ENCODE measurements at regions not wholly inside any gene's neighbourhood (a gene's known extent, or its start where the extent isn't known, plus 50 kb on each side); places are given as distances from the start of the nearest gene placed in this dataset.
A peak's percentile ranks its signal among the peaks of the same experiment; 100 is the strongest.

DNA sequence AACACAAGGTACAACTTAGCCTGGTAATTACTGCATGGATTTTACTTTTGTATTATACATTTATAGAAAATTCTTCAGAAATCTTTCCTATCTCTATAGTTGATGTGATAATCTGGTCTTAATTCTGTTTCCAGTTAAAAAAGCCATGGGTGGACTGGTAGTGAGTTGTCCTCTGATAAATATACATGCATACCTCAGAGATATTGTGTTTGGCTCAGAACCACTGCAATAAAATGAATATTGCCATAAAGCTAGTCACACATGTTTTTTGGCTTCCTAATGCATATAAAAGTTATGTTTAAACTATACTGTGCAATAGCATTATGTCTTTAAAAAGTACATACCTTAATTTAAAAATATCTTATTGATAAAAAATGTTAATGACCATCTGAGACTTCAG, 708.6 kb upstream of the MARCKS start:
- no peak for DNase-seq (ENCODE audit: low read depth)

DNA sequence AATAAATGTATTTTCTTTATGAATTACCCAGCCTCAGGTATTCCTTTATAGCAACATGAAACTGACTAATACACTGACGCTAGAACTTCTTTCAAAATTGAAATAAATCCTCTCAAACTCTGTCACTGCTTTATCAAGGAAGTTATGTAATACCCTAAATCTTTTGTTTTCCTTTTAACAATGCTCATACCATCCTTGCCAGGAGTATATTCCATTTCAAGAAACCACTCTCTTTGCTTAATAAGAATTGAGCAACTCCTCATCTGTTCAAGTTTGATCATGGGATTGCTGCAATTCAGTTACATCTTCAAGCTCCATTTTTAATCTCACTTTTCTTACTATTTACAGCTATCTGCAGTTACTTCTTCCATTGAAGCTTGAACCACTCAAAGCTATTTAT, 707.6 kb upstream of the MARCKS start:
- DNase-seq (ENCODE audit: low read depth) = no peak

DNA sequence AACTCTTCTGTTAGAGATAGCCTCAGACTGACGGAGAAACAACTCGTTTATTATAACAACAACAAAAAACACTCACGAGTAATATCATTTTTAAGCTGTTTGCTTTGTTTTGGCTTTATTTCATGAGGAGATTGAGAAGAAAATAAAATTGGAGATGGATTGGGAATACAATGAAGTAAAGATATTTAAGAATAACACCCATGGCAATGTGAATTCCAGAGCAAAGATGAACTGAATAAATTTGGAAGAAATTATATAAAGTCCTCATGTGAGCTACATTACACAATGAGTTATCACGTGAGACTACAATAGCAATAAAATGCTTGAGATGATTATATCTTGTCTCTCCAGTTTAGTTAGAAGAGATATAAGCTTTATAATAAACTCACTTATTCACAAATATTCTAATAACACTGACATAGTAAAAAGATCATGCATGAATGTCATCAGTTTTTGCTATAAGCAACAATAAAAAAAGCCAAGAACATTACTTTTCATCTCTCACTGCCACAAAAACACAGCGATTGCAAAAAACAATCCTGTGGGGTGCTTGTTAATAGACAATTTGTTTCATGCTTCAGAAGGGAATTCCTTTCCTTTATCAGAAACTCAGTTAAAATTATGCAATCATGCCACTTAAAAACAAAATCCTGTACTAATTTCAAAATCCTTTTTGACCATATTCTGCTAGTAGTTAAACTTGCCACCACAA, 696.7 kb upstream of the MARCKS start:
- DNase-seq (ENCODE audit: low read depth) = no peak

DNA sequence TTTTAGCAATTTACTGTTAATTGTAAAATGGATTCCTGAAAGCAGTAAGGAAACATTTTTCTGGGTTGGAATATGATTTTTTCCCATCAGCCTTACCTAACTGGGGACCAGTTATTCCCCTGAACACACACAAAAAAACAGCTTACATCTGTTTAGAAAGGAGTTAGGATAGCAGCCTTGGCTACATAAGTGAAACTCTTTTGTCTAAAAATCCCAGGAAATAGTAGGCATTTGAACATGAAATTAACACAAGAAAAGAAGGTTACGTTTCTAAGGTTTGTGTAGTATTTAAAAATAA, 696.2 kb upstream of the MARCKS start:
- DNase-seq (ENCODE audit: low read depth) = no peak

DNA sequence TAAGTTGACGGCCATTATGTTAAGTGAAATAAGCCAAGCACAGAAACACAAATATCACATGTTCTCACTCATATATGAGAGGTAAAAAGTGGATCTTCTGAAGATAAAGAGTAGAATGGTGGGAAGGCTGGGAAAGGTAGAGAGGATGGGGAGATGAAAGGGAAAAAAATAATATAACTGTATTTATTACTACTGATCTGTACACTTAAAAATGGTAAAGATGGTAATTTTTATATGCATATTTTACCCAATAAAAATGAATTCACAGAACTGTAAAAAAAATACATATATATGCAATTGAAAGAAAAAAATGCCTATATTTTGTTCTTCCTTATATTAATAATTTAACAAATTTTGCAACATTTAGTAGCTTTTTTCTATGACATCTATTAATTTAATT, 694.4 kb upstream of the MARCKS start:
- DNase-seq (ENCODE audit: low read depth) = no peak

DNA sequence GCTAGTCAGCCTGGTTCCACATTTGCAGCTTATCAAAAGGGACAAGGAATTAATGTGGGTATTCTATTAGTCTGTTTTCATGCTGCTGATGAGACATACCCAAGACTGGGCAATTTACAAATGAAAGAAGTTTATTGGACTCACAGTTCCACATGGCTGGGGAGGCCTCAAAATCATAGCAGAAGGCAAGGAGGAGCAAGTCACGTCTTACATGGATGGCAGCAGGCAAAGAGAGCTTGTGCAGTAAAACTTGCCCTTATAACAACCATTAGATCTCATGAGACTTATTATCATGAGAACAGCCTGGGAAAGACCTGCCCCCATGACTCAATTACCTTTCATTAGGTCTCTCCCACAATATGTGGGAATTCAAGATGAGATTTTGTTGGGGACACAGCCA, 689.1 kb upstream of the MARCKS start:
- DNase-seq (ENCODE audit: low read depth) = no peak

DNA sequence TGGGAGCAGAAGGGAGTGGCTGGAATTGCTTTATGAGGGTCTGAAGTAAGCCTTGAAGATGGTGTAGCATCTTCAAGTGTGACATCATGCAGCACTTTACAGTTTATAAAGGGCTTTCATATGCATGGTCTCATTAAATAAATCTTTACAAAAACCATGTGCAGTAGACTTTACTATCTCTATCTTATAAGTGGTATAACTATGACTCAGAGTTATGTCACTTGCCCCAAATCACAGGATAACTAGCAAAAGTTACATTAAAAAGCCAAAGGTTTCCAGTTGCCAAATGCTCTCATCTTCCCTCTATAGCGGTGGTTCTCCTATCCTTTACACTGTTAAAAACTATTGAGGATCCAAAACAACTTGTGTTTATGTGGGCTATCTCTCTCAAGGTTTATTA, 687.7 kb upstream of the MARCKS start:
- DNase-seq (ENCODE audit: low read depth) = no peak

DNA sequence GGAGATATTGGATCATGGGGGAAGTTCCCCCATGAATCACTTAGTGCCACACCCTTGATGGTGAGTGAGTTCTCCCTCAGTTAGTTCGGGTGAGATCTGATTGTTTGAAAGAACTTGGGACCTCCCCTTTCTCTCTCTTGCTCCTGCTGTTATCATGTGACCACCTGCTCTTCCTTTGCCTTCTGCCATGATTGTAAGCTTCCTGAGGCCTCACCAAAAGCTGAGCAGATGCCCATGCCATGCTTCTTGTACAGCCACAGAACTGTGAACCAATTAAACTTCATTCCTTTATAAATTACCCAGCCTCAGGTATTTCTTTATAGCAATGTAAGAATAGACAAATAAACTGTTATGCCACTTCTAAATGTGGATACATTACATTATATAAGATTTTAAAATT, 686.7 kb upstream of the MARCKS start:
- DNase-seq (ENCODE audit: low read depth) = no peak

DNA sequence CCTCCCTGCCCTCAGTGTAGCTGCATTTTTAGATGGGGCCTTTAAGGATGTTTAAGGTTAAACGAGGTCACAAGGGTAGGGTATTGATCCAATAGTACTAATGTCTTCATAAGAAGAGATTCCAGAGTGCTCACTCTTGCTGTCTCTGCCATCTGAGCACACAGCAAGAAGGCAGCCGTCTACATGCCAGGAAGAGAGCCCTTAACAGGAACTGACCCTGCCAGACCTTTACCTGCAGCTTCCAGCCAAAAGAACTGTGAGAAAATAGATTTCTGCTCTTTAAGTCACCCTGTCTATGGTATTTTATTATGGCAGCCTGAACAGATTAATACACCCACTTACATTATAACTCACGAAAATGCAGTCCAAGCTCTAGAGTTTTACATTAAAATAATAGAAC, 685.3 kb upstream of the MARCKS start:
- DNase-seq (ENCODE audit: low read depth) = no peak

DNA sequence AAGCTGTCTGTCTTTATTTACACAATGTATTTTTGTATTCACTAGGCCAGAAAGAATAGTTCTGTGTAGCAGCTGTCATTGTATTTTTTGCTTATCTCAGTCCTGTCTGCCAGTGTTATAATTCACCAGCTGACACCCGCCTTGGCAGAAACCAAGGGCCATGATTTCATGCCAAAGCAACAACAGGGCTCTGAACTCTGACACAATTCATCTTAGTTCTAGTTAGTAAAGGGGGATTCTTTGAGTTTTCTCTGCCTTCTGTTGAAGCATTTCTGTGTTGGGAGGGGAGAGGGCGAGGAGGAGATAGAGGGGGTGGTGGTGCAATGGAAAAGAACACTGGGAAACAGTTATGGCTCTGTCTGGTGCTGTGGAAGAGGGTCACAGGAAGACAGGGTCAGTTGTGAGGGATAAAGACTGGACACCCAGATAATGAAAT, 684.6 kb upstream of the MARCKS start:
- DNase-seq (ENCODE audit: low read depth) = no peak

DNA sequence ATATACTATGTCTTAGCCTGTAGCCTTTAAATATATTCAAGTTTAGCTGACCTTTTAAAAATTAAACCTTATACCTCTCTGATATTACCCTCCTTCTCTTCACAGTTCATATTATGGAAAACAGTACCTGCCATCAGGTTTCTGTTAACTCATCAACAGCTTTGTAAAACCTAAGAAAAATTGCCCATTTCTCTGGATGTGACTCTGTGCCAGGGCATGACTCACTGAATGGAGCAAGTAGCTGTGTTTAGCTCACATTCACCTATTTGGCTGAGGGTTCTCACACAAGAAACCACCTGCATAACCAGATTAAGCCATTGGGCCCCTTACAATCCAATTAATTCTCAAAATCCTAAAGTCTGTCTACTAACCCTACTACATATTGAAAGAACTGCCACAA, 678.8 kb upstream of the MARCKS start:
- no peak for DNase-seq (ENCODE audit: low read depth)

DNA sequence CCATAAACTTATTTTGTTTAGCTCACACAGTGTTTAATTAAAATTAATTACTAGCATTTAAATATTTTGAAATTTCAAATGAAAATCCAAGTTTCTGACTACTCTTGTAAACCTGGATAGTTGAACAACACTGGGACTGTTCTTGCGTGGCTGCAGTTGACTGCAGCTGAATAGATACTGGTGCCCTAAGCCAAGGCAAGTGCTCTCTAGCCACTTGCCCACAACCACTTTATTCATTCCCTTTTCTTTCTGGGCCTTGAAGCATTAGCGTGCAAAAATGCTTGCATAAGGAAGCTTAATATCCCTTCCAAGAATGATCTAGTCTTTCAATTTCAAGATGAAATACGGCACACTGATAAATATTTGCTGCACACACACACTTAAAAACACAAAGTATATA, 676.0 kb upstream of the MARCKS start:
- no peak for DNase-seq (ENCODE audit: low read depth)

DNA sequence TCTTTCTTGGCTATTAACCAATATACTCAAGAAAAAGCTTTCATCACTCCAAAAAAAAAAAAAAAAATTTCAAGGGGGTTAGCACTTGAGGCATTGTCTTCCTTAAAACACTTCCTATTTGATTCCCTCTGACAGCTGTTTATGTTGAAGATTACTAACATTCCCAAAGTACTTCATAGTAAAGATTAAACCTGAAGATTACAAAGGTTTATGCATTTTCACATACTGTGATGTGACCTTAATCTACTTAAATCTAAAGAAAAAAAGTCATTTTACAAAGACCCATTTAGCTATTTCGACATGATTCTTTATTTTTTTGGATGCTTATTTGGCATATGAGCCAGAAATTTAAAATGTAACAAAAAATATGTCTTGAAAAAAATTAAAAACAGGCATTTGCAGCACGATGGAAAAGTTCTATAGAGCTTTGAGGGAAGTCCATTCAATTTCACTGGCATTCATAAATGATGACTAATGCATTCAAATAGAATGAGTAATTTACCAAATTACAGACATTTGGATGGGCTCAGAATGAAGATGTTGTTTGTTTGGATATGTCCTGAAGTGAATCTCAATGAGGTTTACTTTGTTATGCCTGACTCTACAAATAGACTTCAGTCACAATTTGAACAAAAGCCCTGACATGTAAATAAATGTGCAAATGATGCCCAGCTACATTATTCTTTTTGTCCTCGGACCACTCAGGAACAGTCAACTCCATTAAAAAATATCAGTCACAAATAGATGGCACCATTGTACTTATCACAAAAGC, 674.6 kb upstream of the MARCKS start:
- DNase-seq (ENCODE audit: low read depth) = peak; percentile 61

DNA sequence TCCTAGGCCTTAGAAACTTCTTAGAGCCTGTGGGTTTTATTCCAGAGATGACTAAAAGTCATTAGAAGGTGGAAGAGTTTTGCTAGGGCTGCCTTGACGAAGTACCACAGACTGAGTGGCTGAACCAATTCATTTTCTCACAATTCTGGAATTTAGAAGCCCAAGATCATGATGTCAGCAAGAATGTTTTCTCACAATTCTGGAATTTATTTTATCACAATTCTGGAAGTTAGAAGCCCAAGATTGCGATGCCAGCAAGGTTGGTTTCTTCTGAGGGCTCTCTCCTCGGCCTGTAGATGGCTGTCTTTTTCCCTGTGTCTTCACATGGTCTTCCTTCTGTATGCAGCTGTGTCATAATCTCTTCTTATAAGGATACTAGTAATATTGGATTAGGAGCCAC, 672.9 kb upstream of the MARCKS start:
- DNase-seq (ENCODE audit: low read depth) = peak; percentile 85

DNA sequence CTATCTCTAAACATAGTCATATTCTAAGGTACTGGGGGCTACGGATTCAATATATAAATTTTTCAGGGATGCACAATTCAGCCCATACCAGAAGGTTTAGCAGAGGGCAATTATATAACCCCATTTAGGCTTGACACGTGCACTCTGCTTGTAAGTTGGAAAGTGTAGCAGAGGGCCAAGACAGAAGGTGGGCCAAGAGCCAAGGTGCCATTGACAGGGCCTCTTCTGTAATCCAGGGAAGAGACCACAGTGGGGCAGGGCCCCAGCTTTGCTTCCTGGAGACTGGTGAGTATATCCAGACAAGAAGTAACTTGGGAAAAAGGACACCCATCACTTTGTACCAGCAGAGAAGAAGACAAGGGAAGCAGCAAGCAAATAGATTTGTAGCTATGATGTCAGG, 672.4 kb upstream of the MARCKS start:
- no peak for DNase-seq (ENCODE audit: low read depth)

DNA sequence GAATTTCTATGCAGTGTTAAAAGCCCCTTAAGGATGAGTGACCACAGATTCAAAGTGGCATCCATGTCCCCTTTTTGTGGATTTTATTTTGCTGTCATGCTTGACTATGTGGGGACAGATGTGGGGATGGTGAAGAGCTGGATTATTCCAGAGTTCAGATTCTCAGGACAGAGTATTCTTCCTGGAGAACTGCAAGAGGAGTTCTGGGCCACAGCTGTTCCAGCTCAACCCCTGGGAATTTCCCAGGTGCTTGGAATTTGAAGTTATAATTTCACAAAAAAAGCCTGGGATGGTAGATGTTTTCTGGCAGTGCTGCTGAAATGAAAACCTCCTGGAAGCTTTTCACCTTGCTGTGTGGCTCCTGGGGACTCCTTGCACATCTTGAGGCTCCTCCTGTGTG, 671.8 kb upstream of the MARCKS start:
- DNase-seq (ENCODE audit: low read depth) = no peak

DNA sequence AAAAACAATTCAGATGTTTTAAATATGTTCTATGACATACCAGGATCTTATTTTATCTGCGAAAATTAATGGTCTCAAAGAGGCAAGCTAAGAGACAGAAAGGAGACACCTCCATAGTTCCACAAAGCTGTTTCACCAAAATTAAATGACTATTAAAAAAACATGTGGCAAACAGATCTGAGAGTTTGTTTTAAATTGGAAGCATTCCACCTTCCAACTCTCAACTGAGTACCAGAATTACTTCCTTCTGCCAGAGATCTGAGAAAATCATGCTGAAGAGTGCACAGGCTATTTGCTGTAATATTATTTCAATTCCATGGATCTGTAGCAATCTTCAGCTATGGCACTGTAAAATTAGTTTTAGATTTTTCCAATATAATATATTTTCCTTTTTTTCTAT, 669.5 kb upstream of the MARCKS start:
- no peak for DNase-seq (ENCODE audit: low read depth)

DNA sequence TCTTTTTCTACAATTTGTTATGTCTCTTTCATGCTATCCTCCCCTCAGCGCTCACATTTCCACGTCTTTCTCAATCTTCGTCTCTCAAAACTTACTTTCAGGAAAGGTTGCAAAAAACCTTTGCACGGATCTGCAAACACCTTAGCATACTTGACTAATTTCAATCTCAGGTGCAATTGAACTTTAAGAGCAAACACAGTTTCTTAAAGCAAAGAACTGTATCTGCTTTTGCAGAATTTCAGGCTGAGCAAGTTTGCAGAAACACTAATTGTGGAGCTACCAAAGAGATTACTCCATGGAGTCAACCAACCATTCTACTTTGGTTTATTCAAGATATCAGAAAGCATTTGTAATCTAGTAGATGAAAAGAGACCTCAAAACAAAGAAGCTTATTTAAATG, 668.2 kb upstream of the MARCKS start:
- DNase-seq (ENCODE audit: low read depth) = no peak

DNA sequence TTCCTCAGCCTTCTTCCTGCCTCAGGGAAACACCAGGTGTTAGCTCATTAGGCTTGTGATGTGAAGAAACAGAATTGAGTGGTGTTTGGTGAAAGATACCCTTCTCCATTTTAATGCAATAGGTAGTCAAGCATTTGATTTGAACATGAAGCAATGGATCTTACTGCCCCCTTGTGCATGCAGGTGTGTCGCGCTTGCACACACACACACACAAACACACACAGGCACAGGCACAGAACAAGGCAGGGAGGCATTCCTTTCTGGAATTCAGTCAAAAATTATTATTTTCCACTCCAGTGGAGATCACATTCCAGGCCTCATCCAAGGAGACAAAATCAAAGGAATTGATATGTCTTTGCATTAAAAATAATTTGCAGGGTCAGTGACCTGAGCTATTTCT, 667.0 kb upstream of the MARCKS start:
- DNase-seq (ENCODE audit: low read depth) = no peak

DNA sequence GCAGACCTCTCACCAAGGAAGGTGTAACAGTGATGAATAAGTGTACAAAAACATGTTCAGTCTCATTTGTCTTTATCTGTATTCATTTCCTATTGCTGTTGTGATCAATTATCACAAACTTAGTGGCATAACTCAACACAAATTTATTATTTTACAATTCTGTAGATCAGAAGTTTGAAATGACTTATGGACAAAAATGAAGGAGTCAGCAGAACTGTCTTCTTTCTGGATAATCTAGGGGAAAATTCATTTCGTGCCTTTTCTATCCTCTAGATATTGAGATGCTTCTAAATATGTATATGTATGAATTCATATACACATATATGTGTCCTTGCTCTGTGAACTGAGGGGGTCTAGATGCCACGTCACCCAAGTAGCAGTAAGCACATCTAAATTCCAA, 663.1 kb upstream of the MARCKS start:
- DNase-seq (ENCODE audit: low read depth) = no peak

DNA sequence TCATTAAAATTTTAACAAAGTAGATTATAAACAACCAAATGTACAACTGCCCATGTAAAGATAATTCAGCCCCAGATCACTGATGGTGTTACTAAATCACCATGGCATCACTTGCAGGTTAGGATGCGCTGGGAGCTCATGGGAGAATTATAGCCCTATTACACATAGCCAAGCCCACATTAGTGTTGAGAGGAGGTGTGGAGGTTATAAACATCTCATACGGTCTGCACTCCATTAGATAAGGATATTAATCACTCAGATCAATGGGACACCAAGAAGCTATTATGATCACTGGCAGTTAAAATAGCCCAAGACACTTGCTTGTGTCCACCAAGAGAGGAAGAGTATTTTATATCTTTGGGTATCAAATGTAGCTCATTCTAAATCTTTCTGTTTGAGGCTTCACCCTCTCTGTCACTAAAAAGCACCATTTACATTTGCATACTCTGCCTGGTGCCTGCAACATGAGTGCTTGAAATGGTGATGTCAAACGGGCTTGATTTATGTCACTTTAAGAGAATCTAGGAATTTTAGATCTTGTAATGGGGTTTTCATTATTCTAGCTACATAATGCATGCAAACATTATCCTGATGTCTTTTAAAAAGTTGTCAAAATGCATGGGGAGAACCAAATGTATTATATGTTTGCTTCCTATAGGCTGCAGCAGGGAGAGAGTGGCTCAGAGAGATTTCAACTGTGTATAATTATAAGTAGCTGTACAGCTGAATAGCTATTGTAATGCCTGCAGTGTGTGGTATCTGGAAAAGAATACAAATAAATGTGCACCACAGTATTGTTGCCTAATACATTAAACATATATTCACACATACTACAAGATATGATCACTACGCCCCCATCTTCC, 654.1 kb upstream of the MARCKS start:
- DNase-seq (ENCODE audit: low read depth) = no peak

DNA sequence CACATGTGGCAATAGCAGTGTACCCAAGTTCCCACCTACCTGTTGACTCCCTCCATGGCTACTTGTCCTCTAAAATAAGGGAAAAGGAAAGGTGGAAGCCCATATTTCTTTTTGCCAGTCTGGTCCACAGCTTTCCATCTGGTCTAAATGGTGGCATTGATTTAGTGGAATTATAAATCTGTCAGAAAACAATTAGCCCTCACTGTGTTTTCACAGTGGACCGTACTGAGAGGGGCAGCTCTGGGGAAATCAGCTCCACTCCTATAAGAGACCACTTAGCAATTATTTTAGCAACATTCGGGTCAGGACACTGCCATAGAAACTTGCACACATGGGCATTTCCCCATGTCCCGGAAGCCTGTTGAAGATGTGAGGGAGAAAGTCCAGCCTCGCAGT, 653.4 kb upstream of the MARCKS start:
- DNase-seq (ENCODE audit: low read depth) = no peak

DNA sequence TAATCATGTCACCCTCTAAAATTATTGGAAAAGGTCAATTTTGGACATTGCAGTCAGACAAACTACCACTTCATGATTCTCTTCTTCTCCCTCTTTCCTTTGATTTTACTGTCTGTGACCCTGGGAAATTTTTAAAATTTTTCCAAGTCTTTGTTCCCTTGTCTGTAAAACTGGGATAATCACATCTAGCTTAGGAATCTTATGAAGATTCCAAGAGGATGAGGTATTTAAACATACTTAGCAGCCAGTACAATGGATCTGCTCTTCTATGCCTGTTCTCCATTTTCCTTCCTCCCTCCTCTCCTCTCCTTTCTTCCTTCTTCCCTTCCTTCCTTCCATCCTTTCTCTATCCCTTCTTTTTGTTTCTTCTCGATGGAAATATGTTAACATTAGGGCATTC, 651.6 kb upstream of the MARCKS start:
- DNase-seq (ENCODE audit: low read depth) = no peak
